PC-9 (cell line): ENCODE measurements at regions not wholly inside any gene's neighbourhood (a gene's known extent, or its start where the extent isn't known, plus 50 kb on each side); places are given as distances from the start of the nearest gene placed in this dataset.

Source experiments
- BruUV-seq: library from RNA; stranded (reverse); fragments of 400-500 nt; replicated peaks from 2 replicates; lab custom pipeline; 2021; lab: Mats Ljungman, UMichigan
- CTCF ChIA-PET: fragments of 300-600 bp; sonication (Branson Sonifier 250); formaldehyde crosslinking; loops from one replicate; lab custom pipeline; 2022; ENCODE audit warnings: antibody characterized with exemption; lab: Charles Lee
- POLR2A ChIA-PET: fragments of 300-600 bp; sonication (Branson Sonifier 250); formaldehyde crosslinking; loops from one replicate; lab custom pipeline; 2022; ENCODE audit warnings: antibody characterized with exemption; ENCODE audit not compliant: unreplicated experiment; lab: Charles Lee
- DNase-seq, 2 experiments: peaks; one replicate each; pipeline versions ENCODE4 v3.0.0 to v3.0.0-alpha.2; 2015 to 2022; ENCODE audit warnings: mixed read lengths in 1 of 2
- H2AFZ ChIP-seq: fragments of 200-600 bp; sonication (generic); 2 replicates; pipeline ENCODE4 v1.8.1; 2017; ENCODE audit warnings: antibody characterized with exemption
- H3F3A ChIP-seq: fragments of 200-600 bp; sonication (generic); 2 replicates; pipeline ENCODE4 v1.8.1; 2017; ENCODE audit warnings: antibody characterized with exemption, mild to moderate bottlenecking, low read depth; ENCODE audit not compliant: insufficient read depth
- H3K27ac ChIP-seq: fragments of 200-600 bp; sonication (generic); 2 replicates; pipeline ENCODE4 v1.6.1; 2016; ENCODE audit warnings: mixed run types
- H3K27me3 ChIP-seq: fragments of 200-600 bp; sonication (generic); 2 replicates; pipeline ENCODE4 v1.6.1; 2016; ENCODE audit warnings: low read depth, mixed run types; ENCODE audit not compliant: insufficient read depth
- H3K36me3 ChIP-seq: fragments of 200-600 bp; sonication (generic); 2 replicates; pipeline ENCODE4 v1.6.1; 2016; ENCODE audit warnings: low read depth, mixed run types
- H3K4me1 ChIP-seq: fragments of 200-600 bp; sonication (generic); replicated peaks from 2 replicates; pipeline ENCODE4 v1.6.1; 2016; ENCODE audit warnings: mixed run types; ENCODE audit not compliant: insufficient read depth
- H3K4me2 ChIP-seq: fragments of 200-600 bp; sonication (generic); 2 replicates; pipeline ENCODE4 v1.6.1; 2017; ENCODE audit warnings: mixed run types
- H3K4me3 ChIP-seq: fragments of 200-600 bp; sonication (generic); 2 replicates; pipeline ENCODE4 v1.6.1; 2016; ENCODE audit warnings: mixed run types
- H3K79me2 ChIP-seq: fragments of 200-600 bp; sonication (generic); 2 replicates; pipeline ENCODE4 v1.6.1; 2017; ENCODE audit warnings: low read depth, mixed run types
- H3K9me2 ChIP-seq: fragments of 200-600 bp; sonication (generic); 2 replicates; pipeline ENCODE4 v1.8.1; 2017; ENCODE audit warnings: mild to moderate bottlenecking; ENCODE audit not compliant: insufficient read depth
- H3K9me3 ChIP-seq: fragments of 200-600 bp; sonication (generic); 2 replicates; pipeline ENCODE4 v1.8.1; 2016; ENCODE audit warnings: low read depth; ENCODE audit not compliant: insufficient read depth
- H4K20me1 ChIP-seq: fragments of 200-600 bp; sonication (generic); 2 replicates; pipeline ENCODE4 v1.8.1; 2017; ENCODE audit not compliant: insufficient read depth
- CTCF ChIP-seq: fragments of 200-600 bp; sonication (generic); conservative IDR thresholded peaks from 2 replicates; pipeline ENCODE4 v1.6.1; 2017; ENCODE audit warnings: mixed run types, antibody characterized with exemption, mild to moderate bottlenecking, moderate library complexity
- EZH2 ChIP-seq: fragments of 200-600 bp; sonication (generic); IDR thresholded peaks from 2 replicates; pipeline ENCODE4 v1.8.0; 2017; ENCODE audit warnings: antibody characterized with exemption, low read depth
- intact Hi-C: fragments of 100-400 bp; cut with micrococcal nuclease; formaldehyde crosslinking; loops from one replicate; pipeline ENCODE4 v1.10.0; 2022; ENCODE audit not compliant: unreplicated experiment

GRCh38 chr2:162926907-162927306 is 88.3 kb upstream of the KCNH7 start:
- H3K27me3 ChIP-seq, result no peaks in the 10 kb centered on the region
- no peak overlapping the region for H3K4me2 ChIP-seq
- no TSS peak for BruUV-seq
- intact Hi-C loops, result no loop called here
- POLR2A ChIA-PET, result no interaction called here
- H2AFZ ChIP-seq, result peak overlapping the region; percentile 47; the same call in 1 of the 2 replicates
- TF ChIP-seq CTCF (no peak), EZH2 (no peak)
- no peak for DNase-seq
- H3K4me1 ChIP-seq, result peaks cover 8% of the 10 kb centered on the region
- H3F3A ChIP-seq, result no peaks in the 10 kb centered on the region
- H3K4me3 ChIP-seq, result no peak overlapping the region
- no peaks in the 10 kb centered on the region for H3K79me2 ChIP-seq
- peak overlapping the region; percentile 59 for H3K27ac ChIP-seq
- H3K9me3 ChIP-seq, result no peaks in the 10 kb centered on the region
- CTCF ChIA-PET, result no interaction called here
- H3K9me2 ChIP-seq, result no peaks in the 10 kb centered on the region
- H3K36me3 ChIP-seq, result no peaks in the 10 kb centered on the region
- no peaks in the 10 kb centered on the region for H4K20me1 ChIP-seq

DNA sequence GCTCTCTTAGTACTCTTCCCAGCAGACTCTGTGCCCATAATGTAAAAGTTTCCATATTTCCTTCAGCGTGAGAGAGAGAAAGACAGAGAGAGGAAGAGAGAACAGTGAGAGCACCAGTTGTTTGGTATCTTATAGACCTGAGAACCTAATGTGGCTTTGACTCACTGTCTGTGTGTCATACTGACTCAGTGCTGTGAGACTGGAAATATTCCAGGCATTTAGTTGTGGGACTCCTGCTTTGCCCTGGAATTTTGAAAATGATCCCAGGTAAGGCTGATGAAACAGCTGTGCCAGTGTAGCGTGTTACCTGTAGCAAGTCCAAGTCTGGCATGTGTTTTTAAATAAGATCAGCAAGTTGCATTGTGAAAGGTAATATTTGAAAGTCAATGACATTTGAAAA is 87.9 kb upstream of the KCNH7 start:
- TF ChIP-seq CTCF, result no peak
- TF ChIP-seq EZH2, result no peak
- peak overlapping the region; percentile 47; the same call in 1 of the 2 replicates for H2AFZ ChIP-seq
- POLR2A ChIA-PET, result no interaction called here
- no peaks in the 10 kb centered on the region for H3K9me3 ChIP-seq
- CTCF ChIA-PET, result no interaction called here
- H3F3A ChIP-seq, result no peaks in the 10 kb centered on the region
- peaks cover 8% of the 10 kb centered on the region for H3K4me1 ChIP-seq
- no peaks in the 10 kb centered on the region for H3K79me2 ChIP-seq
- H3K36me3 ChIP-seq, result no peaks in the 10 kb centered on the region
- no peaks in the 10 kb centered on the region for H4K20me1 ChIP-seq
- no peak overlapping the region for H3K4me3 ChIP-seq
- peak; percentile 42 for DNase-seq
- H3K9me2 ChIP-seq, result no peaks in the 10 kb centered on the region
- H3K27me3 ChIP-seq, result no peaks in the 10 kb centered on the region
- intact Hi-C loops, result no loop called here
- H3K27ac ChIP-seq, result peak overlapping the region; percentile 59
- no TSS peak for BruUV-seq
- H3K4me2 ChIP-seq, result no peak overlapping the region

DNA sequence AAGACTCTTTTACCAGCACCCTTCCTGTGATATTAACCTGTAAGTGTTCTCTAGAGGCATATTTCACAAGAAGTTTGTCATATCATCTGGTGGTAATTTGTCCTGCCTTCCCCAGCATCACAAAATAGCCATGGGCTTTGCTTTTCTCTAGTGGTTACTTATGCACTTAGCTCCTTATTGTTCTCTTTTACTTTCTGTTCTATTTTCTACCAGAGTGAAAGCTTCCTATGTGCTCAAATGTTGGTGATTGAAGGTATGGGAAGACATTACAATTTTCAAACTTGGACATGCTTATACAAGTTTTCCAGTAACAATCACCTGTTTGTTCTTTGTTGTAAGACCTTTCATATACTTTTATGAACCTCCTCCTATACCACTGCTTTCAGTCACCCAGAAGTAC is 87.0 kb upstream of the KCNH7 start:
- H3K36me3 ChIP-seq, result no peaks in the 10 kb centered on the region
- H3K4me2 ChIP-seq, result no peak overlapping the region
- ChIA-PET CTCF (no interaction called here), POLR2A (interaction anchor here (0.5 kb wide), 1 partner anchor 16 kb away, joined by 6 read pairs; no protein-coding TSS in a partner anchor)
- H3K9me3 ChIP-seq, result no peaks in the 10 kb centered on the region
- peaks cover 8% of the 10 kb centered on the region for H3K4me1 ChIP-seq
- H4K20me1 ChIP-seq, result no peaks in the 10 kb centered on the region
- no peaks in the 10 kb centered on the region for H3K9me2 ChIP-seq
- no peaks in the 10 kb centered on the region for H3K27me3 ChIP-seq
- H3F3A ChIP-seq, result no peaks in the 10 kb centered on the region
- BruUV-seq, result no TSS peak
- TF ChIP-seq EZH2 (no peak), CTCF (no peak)
- H3K79me2 ChIP-seq, result no peaks in the 10 kb centered on the region
- no peak overlapping the region for H2AFZ ChIP-seq
- intact Hi-C loops, result no loop called here
- no peak overlapping the region for H3K27ac ChIP-seq
- DNase-seq, result no peak
- no peak overlapping the region for H3K4me3 ChIP-seq
